Stimulated activated CD4-positive, alpha-beta T cell treated with anti-CD3 and anti-CD28 coated beads, Interleukin-12 subunit alpha, Interleukin-12 subunit beta, amount 100 ng/mL, for 24 hours (primary cell): ENCODE measurements at regions not wholly inside any gene's neighbourhood (a gene's known extent, or its start where the extent isn't known, plus 50 kb on each side); places are given as distances from the start of the nearest gene placed in this dataset.

Experiments used
- DNase-seq, 2 experiments: peaks; one replicate each; pipeline ENCODE4 v3.0.0-alpha.2; 2020; ENCODE audit warnings: low read depth in 2 of 2

- DNase-seq, result no peak
Measured at GRCh38 chr1:93815366-93816110, 63.5 kb downstream of the DNTTIP2 start.

GRCh38 chr1:93814795-93815340 is 64.1 kb downstream of the DNTTIP2 start:
- no peak for DNase-seq

- DNase-seq, result peak; percentile 15 to 33
Measured at GRCh38 chr1:93814059-93814794, 64.8 kb downstream of the DNTTIP2 start.

DNA sequence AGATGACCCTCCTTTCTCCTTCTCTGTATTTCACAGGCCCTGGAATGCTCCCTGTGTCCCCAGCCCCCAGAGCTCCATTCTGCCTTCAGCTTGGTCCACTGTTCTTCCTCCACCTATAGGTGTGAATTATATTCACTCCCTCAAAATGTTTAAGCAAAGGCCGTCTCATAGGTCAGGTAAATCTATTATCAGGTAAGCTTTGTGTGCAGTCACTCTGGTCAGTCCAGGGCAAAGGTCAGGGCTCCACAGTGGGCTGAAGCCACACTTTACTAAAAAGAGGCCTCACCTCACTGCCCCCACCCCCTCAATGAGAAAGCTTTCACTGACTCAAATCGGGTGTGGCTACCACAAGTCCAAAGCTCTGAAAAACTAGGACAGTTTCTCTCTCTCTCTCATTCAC is 65.9 kb downstream of the DNTTIP2 start:
- DNase-seq, result no peak

DNA sequence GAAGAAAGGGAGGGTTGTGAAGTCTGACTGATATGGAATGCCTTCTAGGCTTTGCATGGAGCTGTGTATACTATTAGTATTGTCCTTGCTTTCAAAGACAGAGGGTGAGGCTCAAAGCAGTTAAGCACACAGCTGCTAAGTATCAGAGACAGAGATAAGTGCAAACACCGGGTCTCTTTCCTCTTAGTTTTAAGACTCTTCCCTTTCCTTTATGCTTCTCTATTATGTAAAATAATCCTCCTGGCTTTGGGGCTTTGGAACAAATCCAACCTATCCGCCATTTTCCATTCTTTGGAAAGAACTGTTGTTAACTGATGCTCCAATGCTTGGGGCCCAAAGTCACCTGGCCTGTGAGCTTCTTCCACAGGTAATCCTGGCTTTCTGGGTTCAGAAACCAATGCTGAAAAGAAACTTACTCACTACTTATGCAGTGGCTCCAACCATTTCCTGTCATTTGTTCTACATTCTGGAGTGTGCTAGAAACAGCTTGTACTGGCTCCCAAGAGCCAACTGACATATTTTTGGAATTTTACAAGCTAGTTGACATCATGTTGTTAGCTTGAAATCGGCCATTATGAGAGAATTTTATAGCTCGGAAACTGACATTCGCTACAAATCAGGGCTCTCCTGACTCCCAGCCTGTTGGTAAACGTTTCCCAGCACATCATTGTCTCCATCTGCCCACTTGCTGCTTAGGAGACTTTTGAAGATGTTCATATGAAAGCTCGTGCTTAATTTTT is 67.5 kb downstream of the DNTTIP2 start:
- DNase-seq, result no peak

GRCh38 chr1:93810316-93810715 is 68.7 kb downstream of the DNTTIP2 start:
- no peak for DNase-seq

- no peak for DNase-seq
Measured at GRCh38 chr1:93808871-93809270, 70.1 kb downstream of the DNTTIP2 start.

DNA sequence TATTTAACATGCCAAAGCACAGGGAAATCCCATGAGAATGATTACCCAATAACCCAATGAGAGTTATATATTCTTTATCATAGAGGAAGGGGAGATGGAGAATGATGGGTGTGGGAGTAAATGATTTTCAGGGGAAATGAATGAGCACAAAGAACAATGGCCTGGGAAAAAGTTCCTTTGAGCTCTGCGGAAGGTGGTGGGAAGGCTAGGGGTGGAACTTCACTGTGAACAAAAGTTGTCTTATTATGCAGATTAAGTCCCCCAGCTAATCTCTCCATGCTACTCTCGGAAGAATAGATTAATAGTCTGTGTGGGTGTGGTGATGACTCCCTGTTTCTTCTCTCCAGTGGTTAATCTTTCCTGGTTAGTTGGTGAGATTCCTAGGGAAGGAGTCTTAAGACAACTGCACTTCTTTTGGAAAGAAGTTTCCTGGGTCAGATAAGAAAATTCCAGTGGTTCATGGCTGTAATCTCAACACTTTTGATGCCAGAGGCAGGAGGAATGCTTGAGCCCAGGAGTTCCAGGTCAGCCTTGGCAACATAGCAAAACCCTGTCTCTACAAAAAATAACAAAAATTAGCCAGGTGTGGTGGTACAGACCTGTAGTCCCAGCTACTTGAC is 71.6 kb downstream of the DNTTIP2 start:
- DNase-seq, result no peak

- no peak for DNase-seq
Measured at GRCh38 chr1:93805027-93805610, 73.9 kb downstream of the DNTTIP2 start.

- DNase-seq, result no peak
Measured at GRCh38 chr1:93804412-93804811, 74.6 kb downstream of the DNTTIP2 start.

DNA sequence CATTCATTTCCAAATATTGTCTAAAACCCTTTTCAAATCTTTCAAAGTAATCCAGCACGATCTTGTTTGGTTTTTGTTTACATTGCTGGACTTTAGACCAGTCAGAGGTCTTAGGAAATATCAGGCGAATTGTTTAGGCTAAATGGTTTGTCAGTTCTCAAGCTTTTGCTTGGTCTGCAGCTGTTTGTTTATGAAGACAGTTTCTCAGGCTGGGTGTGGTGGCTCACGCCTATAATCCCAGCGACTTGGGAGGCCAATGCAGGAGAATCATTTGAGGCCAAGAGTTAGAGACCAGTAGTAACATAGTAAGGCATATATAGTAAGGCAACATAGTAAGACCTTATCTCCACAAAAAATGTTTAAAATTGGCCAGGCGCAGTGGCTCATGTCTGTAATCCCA is 77.5 kb downstream of the DNTTIP2 start:
- no peak for DNase-seq

GRCh38 chr1:93800856-93801255 is 78.2 kb downstream of the DNTTIP2 start:
- no peak for DNase-seq

DNA sequence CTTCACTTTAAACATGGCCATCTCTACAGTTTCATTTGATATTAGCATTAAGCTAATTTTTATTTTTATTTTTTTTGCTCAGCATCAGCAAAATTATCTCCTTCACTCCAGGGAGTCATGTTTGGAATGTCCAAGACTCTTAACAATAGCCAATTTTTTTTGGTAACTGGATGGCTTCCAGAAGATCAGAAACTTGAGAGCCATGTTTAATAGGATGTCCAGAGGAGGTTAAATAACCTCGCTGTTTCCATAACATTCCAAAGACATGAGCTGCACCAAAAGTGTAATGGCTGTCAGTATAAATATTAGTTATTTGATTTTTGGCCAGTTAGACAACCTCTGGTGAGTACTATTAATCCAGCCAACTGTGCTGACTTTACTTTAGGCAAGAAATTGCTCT is 80.7 kb downstream of the DNTTIP2 start:
- DNase-seq, result no peak

- DNase-seq, result no peak
Measured at GRCh38 chr1:93784538-93784937, 94.5 kb downstream of the DNTTIP2 start.

DNA sequence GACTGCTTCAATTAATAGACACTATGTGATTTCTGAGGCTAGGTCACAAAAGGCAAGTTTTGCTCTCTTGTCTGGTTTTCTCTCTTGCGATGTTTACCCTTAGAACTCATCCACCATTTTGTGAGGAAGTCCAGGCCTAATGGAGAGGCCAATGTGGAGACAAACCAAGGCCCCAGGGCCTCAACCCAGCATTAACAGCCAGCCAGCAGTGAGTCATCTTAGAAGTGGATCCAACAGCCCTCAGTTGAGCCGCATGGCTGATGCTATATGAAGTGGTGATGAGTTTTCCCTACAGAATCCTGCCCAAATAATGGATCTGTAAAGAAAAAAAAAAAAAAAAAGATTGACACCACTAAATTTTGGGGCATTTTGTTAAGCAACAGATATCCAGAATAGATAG is 95.1 kb downstream of the DNTTIP2 start:
- no peak for DNase-seq

GRCh38 chr1:93779540-93780165 is 98.0 kb upstream of the BCAR3 start:
- DNase-seq, result no peak

DNA sequence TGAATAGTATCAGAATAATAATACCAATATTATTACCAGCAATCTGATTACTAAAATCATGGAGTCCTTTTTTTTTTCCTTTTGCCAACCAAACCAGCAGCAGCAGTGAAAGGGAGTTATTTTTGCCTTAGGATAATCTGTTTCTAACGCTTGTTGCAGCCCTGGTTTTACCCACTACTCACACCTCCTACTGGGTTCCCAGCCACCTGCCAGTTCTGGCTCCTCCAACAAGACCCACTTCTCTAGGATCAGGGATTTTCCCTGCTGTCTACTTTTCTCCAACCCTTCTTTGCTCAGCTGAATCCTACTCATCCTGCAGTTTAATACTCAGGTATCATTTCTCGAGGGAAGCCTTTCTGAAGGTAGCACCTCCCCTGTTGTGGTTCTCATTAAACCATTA is 96.8 kb upstream of the BCAR3 start:
- DNase-seq, result no peak

- DNase-seq, result no peak
Measured at GRCh38 chr1:93777255-93777654, 95.6 kb upstream of the BCAR3 start.

- DNase-seq, result no peak
Measured at GRCh38 chr1:93776728-93777127, 95.1 kb upstream of the BCAR3 start.

DNA sequence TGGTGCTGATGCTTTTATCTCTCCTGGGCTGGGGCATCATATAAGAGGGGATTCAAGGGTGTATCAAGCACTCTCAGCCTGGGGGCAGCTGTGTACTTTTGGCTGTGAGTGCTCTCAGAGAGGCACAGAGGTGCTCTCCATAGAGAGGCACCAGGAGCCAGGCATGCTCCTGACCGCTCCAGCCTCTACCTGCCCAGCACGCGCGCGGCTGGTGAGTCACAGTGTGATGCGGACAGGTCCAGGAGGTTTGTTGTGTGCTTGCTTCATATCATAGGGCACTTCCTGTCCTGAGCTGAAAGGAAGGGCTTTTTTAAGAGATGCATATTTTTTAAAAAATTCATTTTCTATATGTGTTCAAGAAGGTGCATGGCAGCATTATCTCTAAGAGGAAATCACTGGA is 93.6 kb upstream of the BCAR3 start:
- DNase-seq, result no peak

DNA sequence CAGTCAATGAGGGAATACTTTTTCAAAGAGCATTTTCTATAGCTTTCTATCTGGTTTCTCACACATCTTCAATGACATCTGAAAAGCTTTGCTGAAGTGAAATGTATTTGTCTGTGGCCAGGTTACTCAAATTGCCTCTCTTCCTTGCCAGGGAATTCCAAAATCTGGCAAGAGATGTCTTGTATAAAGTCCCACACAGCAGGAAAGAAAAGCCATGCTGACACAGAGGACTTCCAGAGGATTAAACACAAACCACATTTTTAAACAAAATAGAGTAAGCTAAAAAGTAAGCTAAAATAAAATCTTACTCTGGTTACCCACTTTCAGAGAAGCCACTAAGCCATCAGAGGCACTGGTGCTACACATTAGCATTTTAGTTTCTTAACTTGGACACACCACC is 93.1 kb upstream of the BCAR3 start:
- no peak for DNase-seq
